ENCODE measurements at regions not wholly inside any gene's neighbourhood (a gene's known extent, or its start where the extent isn't known, plus 50 kb on each side); places are given as distances from the start of the nearest gene placed in this dataset.

DNA sequence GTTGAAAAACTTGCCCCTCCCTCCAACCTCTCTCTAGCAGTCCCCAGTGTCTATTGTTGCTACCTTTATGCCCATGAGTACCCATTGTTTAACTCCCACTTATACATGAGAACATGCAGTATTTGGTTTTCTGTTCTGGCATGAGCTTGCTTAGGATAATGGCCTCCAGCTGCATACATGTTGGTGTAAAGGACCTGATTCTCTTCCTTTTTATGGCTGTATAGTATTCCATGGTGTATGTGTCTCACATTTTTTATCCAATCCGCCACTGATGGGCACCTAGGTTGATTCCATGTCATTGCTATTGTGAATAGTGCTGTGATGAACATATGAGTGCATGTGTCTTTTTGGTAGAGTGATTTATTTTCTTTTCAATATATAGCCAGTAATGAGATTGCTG lies 50.0 kb upstream of the GPC4 start:
- H3K27ac ChIP-seq (ENCODE audit: low read depth, low read length): no peak overlapping the region
- no peak overlapping the region for H3K4me3 ChIP-seq (replicated peaks in 1 of 2; ENCODE audit: low read depth in 1 of 2, low read length in 2 of 2)
- H4K20me1 ChIP-seq (ENCODE audit: insufficient read depth): no peaks in the 10 kb centered on the region
- TF ChIP-seq, protein P1, sequence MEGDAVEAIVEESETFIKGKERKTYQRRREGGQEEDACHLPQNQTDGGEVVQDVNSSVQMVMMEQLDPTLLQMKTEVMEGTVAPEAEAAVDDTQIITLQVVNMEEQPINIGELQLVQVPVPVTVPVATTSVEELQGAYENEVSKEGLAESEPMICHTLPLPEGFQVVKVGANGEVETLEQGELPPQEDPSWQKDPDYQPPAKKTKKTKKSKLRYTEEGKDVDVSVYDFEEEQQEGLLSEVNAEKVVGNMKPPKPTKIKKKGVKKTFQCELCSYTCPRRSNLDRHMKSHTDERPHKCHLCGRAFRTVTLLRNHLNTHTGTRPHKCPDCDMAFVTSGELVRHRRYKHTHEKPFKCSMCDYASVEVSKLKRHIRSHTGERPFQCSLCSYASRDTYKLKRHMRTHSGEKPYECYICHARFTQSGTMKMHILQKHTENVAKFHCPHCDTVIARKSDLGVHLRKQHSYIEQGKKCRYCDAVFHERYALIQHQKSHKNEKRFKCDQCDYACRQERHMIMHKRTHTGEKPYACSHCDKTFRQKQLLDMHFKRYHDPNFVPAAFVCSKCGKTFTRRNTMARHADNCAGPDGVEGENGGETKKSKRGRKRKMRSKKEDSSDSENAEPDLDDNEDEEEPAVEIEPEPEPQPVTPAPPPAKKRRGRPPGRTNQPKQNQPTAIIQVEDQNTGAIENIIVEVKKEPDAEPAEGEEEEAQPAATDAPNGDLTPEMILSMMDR (IDR thresholded peaks at IDR 0.05 in 2 of 3, conservative IDR thresholded peaks at IDR 0.05 in 1 of 3; ENCODE audit: borderline replicate concordance in 1 of 3, insufficient read depth in 1 of 3, low read depth in 2 of 3, low read length in 2 of 3): no peak
- TF ChIP-seq ZNF274 (IDR thresholded peaks at IDR 0.05; ENCODE audit: low read depth, low read length) (no peak), EZH2 (IDR thresholded peaks at IDR 0.05) (no peak), POLR2AphosphoS5 (IDR thresholded peaks at IDR 0.05; ENCODE audit: low read depth, low read length) (no peak), SIN3A (IDR thresholded peaks at IDR 0.05; ENCODE audit: low read depth) (no peak), EGR1 (IDR thresholded peaks at IDR 0.05; ENCODE audit: low read depth) (no peak), JUND (IDR thresholded peaks at IDR 0.05) (no peak), TCF7L2 (IDR thresholded peaks at IDR 0.05; ENCODE audit: borderline replicate concordance, extremely low read depth, insufficient read depth, insufficient read length) (no peak), FOSL1 (IDR thresholded peaks at IDR 0.05; ENCODE audit: low read depth) (no peak), RAD21 (IDR thresholded peaks at IDR 0.05; ENCODE audit: low read depth) (no peak)
- TF ChIP-seq, protein P2, sequence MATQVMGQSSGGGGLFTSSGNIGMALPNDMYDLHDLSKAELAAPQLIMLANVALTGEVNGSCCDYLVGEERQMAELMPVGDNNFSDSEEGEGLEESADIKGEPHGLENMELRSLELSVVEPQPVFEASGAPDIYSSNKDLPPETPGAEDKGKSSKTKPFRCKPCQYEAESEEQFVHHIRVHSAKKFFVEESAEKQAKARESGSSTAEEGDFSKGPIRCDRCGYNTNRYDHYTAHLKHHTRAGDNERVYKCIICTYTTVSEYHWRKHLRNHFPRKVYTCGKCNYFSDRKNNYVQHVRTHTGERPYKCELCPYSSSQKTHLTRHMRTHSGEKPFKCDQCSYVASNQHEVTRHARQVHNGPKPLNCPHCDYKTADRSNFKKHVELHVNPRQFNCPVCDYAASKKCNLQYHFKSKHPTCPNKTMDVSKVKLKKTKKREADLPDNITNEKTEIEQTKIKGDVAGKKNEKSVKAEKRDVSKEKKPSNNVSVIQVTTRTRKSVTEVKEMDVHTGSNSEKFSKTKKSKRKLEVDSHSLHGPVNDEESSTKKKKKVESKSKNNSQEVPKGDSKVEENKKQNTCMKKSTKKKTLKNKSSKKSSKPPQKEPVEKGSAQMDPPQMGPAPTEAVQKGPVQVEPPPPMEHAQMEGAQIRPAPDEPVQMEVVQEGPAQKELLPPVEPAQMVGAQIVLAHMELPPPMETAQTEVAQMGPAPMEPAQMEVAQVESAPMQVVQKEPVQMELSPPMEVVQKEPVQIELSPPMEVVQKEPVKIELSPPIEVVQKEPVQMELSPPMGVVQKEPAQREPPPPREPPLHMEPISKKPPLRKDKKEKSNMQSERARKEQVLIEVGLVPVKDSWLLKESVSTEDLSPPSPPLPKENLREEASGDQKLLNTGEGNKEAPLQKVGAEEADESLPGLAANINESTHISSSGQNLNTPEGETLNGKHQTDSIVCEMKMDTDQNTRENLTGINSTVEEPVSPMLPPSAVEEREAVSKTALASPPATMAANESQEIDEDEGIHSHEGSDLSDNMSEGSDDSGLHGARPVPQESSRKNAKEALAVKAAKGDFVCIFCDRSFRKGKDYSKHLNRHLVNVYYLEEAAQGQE (IDR thresholded peaks at IDR 0.05; ENCODE audit: low read depth): no peak
- TF ChIP-seq, protein P3, sequence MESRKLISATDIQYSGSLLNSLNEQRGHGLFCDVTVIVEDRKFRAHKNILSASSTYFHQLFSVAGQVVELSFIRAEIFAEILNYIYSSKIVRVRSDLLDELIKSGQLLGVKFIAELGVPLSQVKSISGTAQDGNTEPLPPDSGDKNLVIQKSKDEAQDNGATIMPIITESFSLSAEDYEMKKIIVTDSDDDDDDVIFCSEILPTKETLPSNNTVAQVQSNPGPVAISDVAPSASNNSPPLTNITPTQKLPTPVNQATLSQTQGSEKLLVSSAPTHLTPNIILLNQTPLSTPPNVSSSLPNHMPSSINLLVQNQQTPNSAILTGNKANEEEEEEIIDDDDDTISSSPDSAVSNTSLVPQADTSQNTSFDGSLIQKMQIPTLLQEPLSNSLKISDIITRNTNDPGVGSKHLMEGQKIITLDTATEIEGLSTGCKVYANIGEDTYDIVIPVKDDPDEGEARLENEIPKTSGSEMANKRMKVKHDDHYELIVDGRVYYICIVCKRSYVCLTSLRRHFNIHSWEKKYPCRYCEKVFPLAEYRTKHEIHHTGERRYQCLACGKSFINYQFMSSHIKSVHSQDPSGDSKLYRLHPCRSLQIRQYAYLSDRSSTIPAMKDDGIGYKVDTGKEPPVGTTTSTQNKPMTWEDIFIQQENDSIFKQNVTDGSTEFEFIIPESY (IDR thresholded peaks at IDR 0.05; ENCODE audit: extremely low read depth, insufficient replicate concordance, low read length): no peak
- intact Hi-C loops (cut with micrococcal nuclease): no loop called here
- no peaks in the 10 kb centered on the region for H3K79me2 ChIP-seq (ENCODE audit: insufficient read depth, low read length)
- CTCF ChIA-PET: no interaction called here
- no peaks in the 10 kb centered on the region for H3K9me3 ChIP-seq (ENCODE audit: control insufficient read depth in 1 of 2, insufficient read depth in 1 of 2, low read depth in 1 of 2, low read length in 2 of 2)
- no TSS peak for BruUV-seq (replicated peaks)
- H3K9ac ChIP-seq (ENCODE audit: low read length): no peak overlapping the region
- H3K4me1 ChIP-seq (ENCODE audit: control insufficient read depth in 1 of 2, insufficient read depth in 2 of 2, low read length in 2 of 2): no peaks in the 10 kb centered on the region
- no peak overlapping the region for H2AFZ ChIP-seq (ENCODE audit: low read depth, low read length, poor library complexity, severe bottlenecking)
- no peaks in the 10 kb centered on the region for H3K36me3 ChIP-seq (ENCODE audit: control insufficient read depth in 1 of 2, insufficient read depth in 2 of 2, low read length in 2 of 2)
- RAD21 ChIA-PET (ENCODE audit: low non-redundant PET in 1 of 2, low total read pairs in 2 of 2, uncharacterized antibody in 2 of 2, unreplicated experiment in 2 of 2): no interaction called here
- ATAC-seq (no peak), DNase-seq (ENCODE audit: low read depth, low spot score) (no peak)
- H3K27me3 ChIP-seq (ENCODE audit: insufficient read depth, low read length): no peaks in the 10 kb centered on the region
- no peak overlapping the region for H3K4me2 ChIP-seq (ENCODE audit: low read length)
- POLR2A ChIA-PET: no interaction called here
- H3K9me2 ChIP-seq (ENCODE audit: insufficient read depth): no peaks in the 10 kb centered on the region

Data from HCT116 (cell line).